IPS DF 6.9 (cell line): ENCODE measurements at regions not wholly inside any gene's neighbourhood (a gene's known extent, or its start where the extent isn't known, plus 50 kb on each side); places are given as distances from the start of the nearest gene placed in this dataset.

ENCODE experiments used
- DNase-seq: peaks from one replicate; pipeline ENCODE4 v3.0.0-alpha.2; 2013; ENCODE audit warnings: low read depth, low spot score
- H3K27ac ChIP-seq: one replicate; pipeline ENCODE4 v1.5.1; 2013; ENCODE audit warnings: low read length, control low read depth
- H3K27me3 ChIP-seq: 2 replicates; pipeline ENCODE4 v1.6.1; 2013; ENCODE audit warnings: mild to moderate bottlenecking, low read length; ENCODE audit not compliant: control insufficient read depth, insufficient read depth
- H3K36me3 ChIP-seq: 2 replicates; pipeline ENCODE4 v1.6.1; 2013; ENCODE audit warnings: low read length; ENCODE audit not compliant: control insufficient read depth, insufficient read depth
- H3K4me1 ChIP-seq: 2 replicates; pipeline ENCODE4 v1.6.1; 2013; ENCODE audit warnings: low read length; ENCODE audit not compliant: control insufficient read depth, insufficient read depth
- H3K4me3 ChIP-seq: 2 replicates; pipeline ENCODE4 v1.5.1; 2013; ENCODE audit warnings: mild to moderate bottlenecking, low read length
- H3K9me3 ChIP-seq: 2 replicates; pipeline ENCODE4 v1.6.1; 2013; ENCODE audit warnings: low read length, inconsistent platforms; ENCODE audit not compliant: control insufficient read depth, insufficient read depth
- WGBS: extraction: QIAGEN DNeasy Blood & Tissue Kit; methylation state at CpG from one replicate; pipeline ENCODE4 v1.1.7; 2013; ENCODE audit warnings: mixed read lengths, missing lambda C conversion rate; ENCODE audit not compliant: insufficient read length, insufficient coverage; 5-methylcytosine and 5-hydroxymethylcytosine counted together

GRCh38 chr2:176710657-176711186 is 441.5 kb downstream of the MTX2 start:
- no peaks in the 10 kb centered on the region for H3K27me3 ChIP-seq
- DNase-seq = no peak
- H3K4me1 ChIP-seq = no peaks in the 10 kb centered on the region
- WGBS = no CpG with 5 or more reads among the region's 7 CpGs
- no peak overlapping the region for H3K4me3 ChIP-seq
- no peak overlapping the region for H3K27ac ChIP-seq
- H3K9me3 ChIP-seq = no peaks in the 10 kb centered on the region
- H3K36me3 ChIP-seq = no peaks in the 10 kb centered on the region

- Histone ChIP-seq H3K4me1 (no peaks in the 10 kb centered on the region), H3K27ac (no peak overlapping the region), H3K4me3 (no peak overlapping the region), H3K36me3 (no peaks in the 10 kb centered on the region), H3K9me3 (no peaks in the 10 kb centered on the region), H3K27me3 (no peaks in the 10 kb centered on the region)
- no peak for DNase-seq
- no CpG with 5 or more reads among the region's 3 CpGs for WGBS
Observed at GRCh38 chr2:176725873-176726645, 456.8 kb downstream of the MTX2 start.

DNA sequence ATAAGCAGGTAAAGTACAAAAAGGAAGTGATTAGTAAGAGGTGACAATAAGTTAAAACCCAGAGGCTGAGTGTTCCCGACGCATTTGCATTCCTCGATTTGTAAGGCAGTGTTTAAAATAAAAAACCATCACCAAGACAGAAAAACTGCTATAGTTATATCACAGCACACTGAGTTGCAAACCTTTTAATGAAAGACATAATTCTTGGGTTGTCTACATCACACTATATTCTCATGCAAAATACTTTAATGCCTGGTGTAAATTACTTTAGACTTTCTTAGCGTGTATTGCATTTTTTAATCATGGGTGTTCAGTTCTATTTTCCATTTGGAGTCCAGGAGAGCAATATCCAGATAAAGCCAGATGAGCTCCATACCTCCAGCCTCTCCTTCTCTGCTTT is 458.5 kb downstream of the MTX2 start:
- no peak for DNase-seq
- Histone ChIP-seq H3K9me3 (no peaks in the 10 kb centered on the region), H3K4me1 (no peaks in the 10 kb centered on the region), H3K27me3 (no peaks in the 10 kb centered on the region), H3K4me3 (no peak overlapping the region), H3K27ac (no peak overlapping the region), H3K36me3 (no peaks in the 10 kb centered on the region)
- no CpG with 5 or more reads among the region's 4 CpGs for whole genome bisulfite sequencing

GRCh38 chr2:176729706-176730569 is 460.7 kb downstream of the MTX2 start:
- H3K36me3 ChIP-seq = no peaks in the 10 kb centered on the region
- DNase-seq = no peak
- WGBS = no CpG with 5 or more reads among the region's 1 CpG
- no peak overlapping the region for H3K4me3 ChIP-seq
- no peaks in the 10 kb centered on the region for H3K27me3 ChIP-seq
- H3K4me1 ChIP-seq = no peaks in the 10 kb centered on the region
- no peak overlapping the region for H3K27ac ChIP-seq
- H3K9me3 ChIP-seq = no peaks in the 10 kb centered on the region

GRCh38 chr2:176732780-176733179 is 463.5 kb downstream of the MTX2 start:
- DNase-seq = no peak
- Histone ChIP-seq H3K4me1 (no peaks in the 10 kb centered on the region), H3K4me3 (no peak overlapping the region), H3K9me3 (no peaks in the 10 kb centered on the region), H3K27me3 (no peaks in the 10 kb centered on the region), H3K27ac (no peak overlapping the region), H3K36me3 (no peaks in the 10 kb centered on the region)
- no CpG with 5 or more reads among the region's 1 CpG for WGBS

DNA sequence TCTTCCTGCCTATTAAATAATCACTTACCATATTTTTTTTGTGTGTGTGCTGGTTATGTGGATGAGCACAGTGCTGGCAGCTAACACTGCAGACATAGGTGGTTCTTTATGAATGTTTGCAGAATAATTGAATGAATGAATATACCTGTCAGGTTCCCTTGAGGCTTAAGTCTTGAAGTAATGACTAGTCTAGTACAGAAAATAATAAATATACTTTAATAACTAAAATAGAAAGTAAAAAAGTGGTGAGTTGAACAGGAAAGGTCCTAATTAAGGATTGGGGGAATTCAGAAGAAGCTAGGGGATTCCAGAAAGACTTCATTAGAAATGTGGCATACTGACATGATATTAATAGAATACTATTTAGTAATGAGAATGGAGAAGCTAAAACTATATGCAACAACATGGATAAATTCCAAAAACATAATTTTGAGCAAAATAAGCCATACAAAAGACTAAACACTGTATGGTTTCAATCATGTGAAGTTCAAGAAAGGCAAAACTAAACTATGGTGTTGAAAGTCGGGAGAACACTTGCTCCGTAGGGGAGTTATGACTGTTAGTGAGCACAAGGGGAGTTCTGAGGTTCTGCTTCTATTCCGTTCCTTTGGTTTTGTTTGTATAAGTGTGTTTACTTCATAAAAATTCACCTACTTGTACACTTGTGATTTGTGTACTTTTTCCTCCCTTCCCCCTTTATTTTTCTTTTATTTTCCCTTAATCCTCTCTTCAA is 464.6 kb downstream of the MTX2 start:
- Histone ChIP-seq H3K27ac (no peak overlapping the region), H3K4me1 (no peaks in the 10 kb centered on the region), H3K27me3 (no peaks in the 10 kb centered on the region), H3K9me3 (no peaks in the 10 kb centered on the region), H3K36me3 (no peaks in the 10 kb centered on the region), H3K4me3 (no peak overlapping the region)
- no CpG with 5 or more reads among the region's 3 CpGs for WGBS
- DNase-seq = no peak

GRCh38 chr2:176734868-176735267 is 465.6 kb downstream of the MTX2 start:
- no peak for DNase-seq
- no peaks in the 10 kb centered on the region for H3K4me1 ChIP-seq
- WGBS = no CpG with 5 or more reads among the region's 5 CpGs
- H3K36me3 ChIP-seq = no peaks in the 10 kb centered on the region
- H3K9me3 ChIP-seq = no peaks in the 10 kb centered on the region
- no peak overlapping the region for H3K27ac ChIP-seq
- H3K4me3 ChIP-seq = no peak overlapping the region
- H3K27me3 ChIP-seq = no peaks in the 10 kb centered on the region

DNA sequence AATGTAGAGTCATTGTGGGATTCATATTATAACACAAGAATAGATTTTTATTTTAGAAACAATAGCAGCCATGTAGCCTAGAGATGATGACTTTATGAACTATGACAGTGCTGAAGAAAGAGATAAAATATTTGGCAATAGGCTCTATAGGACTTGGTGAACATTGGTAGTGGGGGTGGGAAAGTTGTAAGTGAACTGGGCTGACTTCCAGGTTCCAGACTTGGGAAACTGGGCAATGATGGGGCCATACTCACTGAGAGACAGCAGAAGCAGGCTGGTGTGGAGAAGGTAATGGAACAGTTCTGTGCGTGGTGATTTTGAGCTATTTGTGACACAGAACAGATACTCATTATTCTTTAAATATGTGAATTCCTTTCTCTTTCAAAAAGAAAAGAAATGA is 470.3 kb upstream of the HNRNPA3 start:
- no peak overlapping the region for H3K4me3 ChIP-seq
- WGBS = no CpG with 5 or more reads among the region's 1 CpG
- H3K9me3 ChIP-seq = no peaks in the 10 kb centered on the region
- H3K36me3 ChIP-seq = no peaks in the 10 kb centered on the region
- DNase-seq = no peak
- H3K27me3 ChIP-seq = no peaks in the 10 kb centered on the region
- peaks cover 6% of the 10 kb centered on the region for H3K4me1 ChIP-seq
- no peak overlapping the region for H3K27ac ChIP-seq

DNA sequence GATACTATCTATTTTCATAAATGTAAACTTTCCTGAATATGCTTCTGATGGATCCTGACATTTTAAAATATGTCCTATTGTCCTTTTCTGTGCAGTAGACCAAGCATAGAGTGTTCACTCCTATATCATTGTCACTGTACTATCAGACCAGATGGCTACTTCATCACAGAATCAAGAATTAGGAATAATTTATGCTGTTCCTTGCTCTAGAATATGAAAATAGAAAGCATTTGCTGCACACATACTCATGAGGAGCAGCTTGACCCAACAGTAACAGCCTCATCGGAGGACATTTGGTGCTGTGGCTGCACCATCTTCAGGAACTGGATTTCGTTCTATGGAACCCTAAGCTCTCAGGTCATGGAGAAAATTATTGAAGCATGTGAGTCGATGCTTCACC is 468.9 kb upstream of the HNRNPA3 start:
- no peaks in the 10 kb centered on the region for H3K36me3 ChIP-seq
- no peaks in the 10 kb centered on the region for H3K27me3 ChIP-seq
- no peak for DNase-seq
- WGBS = no CpG with 5 or more reads among the region's 3 CpGs
- H3K4me1 ChIP-seq = peaks cover 6% of the 10 kb centered on the region
- H3K9me3 ChIP-seq = no peaks in the 10 kb centered on the region
- H3K27ac ChIP-seq = no peak overlapping the region
- H3K4me3 ChIP-seq = no peak overlapping the region

GRCh38 chr2:176744146-176744545 is 468.4 kb upstream of the HNRNPA3 start:
- DNase-seq = no peak
- Histone ChIP-seq H3K4me1 (peaks cover 6% of the 10 kb centered on the region), H3K4me3 (no peak overlapping the region), H3K36me3 (no peaks in the 10 kb centered on the region), H3K27me3 (no peaks in the 10 kb centered on the region), H3K9me3 (no peaks in the 10 kb centered on the region), H3K27ac (no peak overlapping the region)
- WGBS = no CpG with 5 or more reads among the region's 4 CpGs
